ENCODE measurements at regions not wholly inside any gene's neighbourhood (a gene's known extent, or its start where the extent isn't known, plus 50 kb on each side); places are given as distances from the start of the nearest gene placed in this dataset.

- Histone ChIP-seq H3K4me2 (ENCODE audit: low read length) (no peak overlapping the region), H3F3A (ENCODE audit: insufficient read depth, low read length, poor library complexity, severe bottlenecking) (no peaks in the 10 kb centered on the region), H3K9me2 (ENCODE audit: insufficient read depth, low read length) (no peaks in the 10 kb centered on the region), H3K4me3 (ENCODE audit: low read length) (no peak overlapping the region), H3K9ac (ENCODE audit: low read length) (no peak overlapping the region), H4K20me1 (ENCODE audit: insufficient read depth) (no peaks in the 10 kb centered on the region), H2AFZ (ENCODE audit: low read depth, low read length) (no peak overlapping the region), H3K9me3 (ENCODE audit: low read length) (no peaks in the 10 kb centered on the region), H3K27me3 (ENCODE audit: insufficient read depth, low read depth, low read length) (no peaks in the 10 kb centered on the region), H3K27ac (ENCODE audit: low read length) (no peak overlapping the region), H3K36me3 (ENCODE audit: insufficient read depth, low read length) (no peaks in the 10 kb centered on the region), H3K79me2 (replicated peaks; ENCODE audit: insufficient read depth, low read length) (no peaks in the 10 kb centered on the region)
- TF ChIP-seq RAD21 (conservative IDR thresholded peaks at IDR 0.05) (no peak), CTCF (IDR thresholded peaks at IDR 0.05; ENCODE audit: poor library complexity, severe bottlenecking) (no peak), TAF1 (IDR thresholded peaks at IDR 0.05; ENCODE audit: low read depth) (no peak), REST (IDR thresholded peaks at IDR 0.05; ENCODE audit: borderline replicate concordance) (no peak), SMC3 (conservative IDR thresholded peaks at IDR 0.05; ENCODE audit: poor library complexity) (no peak), EP300 (conservative IDR thresholded peaks at IDR 0.05; ENCODE audit: poor library complexity, severe bottlenecking) (no peak)
These were observed 1920.4 kb downstream of the MRPL39 start for GRCh38 chr21:23686737-23687523.

GRCh38 chr21:23684431-23684830, 1922.8 kb downstream of the MRPL39 start:
- Histone ChIP-seq H3K9me2 (ENCODE audit: insufficient read depth, low read length) (no peaks in the 10 kb centered on the region), H3K4me2 (ENCODE audit: low read length) (no peak overlapping the region), H3F3A (ENCODE audit: insufficient read depth, low read length, poor library complexity, severe bottlenecking) (no peaks in the 10 kb centered on the region), H2AFZ (ENCODE audit: low read depth, low read length) (no peak overlapping the region), H4K20me1 (ENCODE audit: insufficient read depth) (no peaks in the 10 kb centered on the region), H3K4me3 (ENCODE audit: low read length) (no peak overlapping the region), H3K9me3 (ENCODE audit: low read length) (no peaks in the 10 kb centered on the region), H3K27me3 (ENCODE audit: insufficient read depth, low read depth, low read length) (no peaks in the 10 kb centered on the region), H3K27ac (ENCODE audit: low read length) (no peak overlapping the region), H3K79me2 (replicated peaks; ENCODE audit: insufficient read depth, low read length) (no peaks in the 10 kb centered on the region), H3K36me3 (ENCODE audit: insufficient read depth, low read length) (no peaks in the 10 kb centered on the region), H3K9ac (ENCODE audit: low read length) (no peak overlapping the region)
- no peak for TF ChIP-seq RAD21 (conservative IDR thresholded peaks at IDR 0.05)
- no peak for TF ChIP-seq MXI1 (conservative IDR thresholded peaks at IDR 0.05; ENCODE audit: poor library complexity, severe bottlenecking)
- no peak for TF ChIP-seq REST (IDR thresholded peaks at IDR 0.05; ENCODE audit: borderline replicate concordance)
- no peak for TF ChIP-seq POLR2AphosphoS5 (IDR thresholded peaks at IDR 0.05)
- TF ChIP-seq SMC3 (conservative IDR thresholded peaks at IDR 0.05; ENCODE audit: poor library complexity): no peak
- no peak for TF ChIP-seq CTCF (IDR thresholded peaks at IDR 0.05; ENCODE audit: poor library complexity, severe bottlenecking)
- TF ChIP-seq EP300 (conservative IDR thresholded peaks at IDR 0.05; ENCODE audit: poor library complexity, severe bottlenecking): no peak
- TF ChIP-seq EZH2 (IDR thresholded peaks at IDR 0.05; ENCODE audit: borderline replicate concordance, insufficient read depth, low read length, poor library complexity, severe bottlenecking): no peak
- no peak for TF ChIP-seq TAF1 (IDR thresholded peaks at IDR 0.05; ENCODE audit: low read depth)

Measured in neural cell (in vitro differentiated cells).